ENCODE measurements at regions not wholly inside any gene's neighbourhood (a gene's known extent, or its start where the extent isn't known, plus 50 kb on each side); places are given as distances from the start of the nearest gene placed in this dataset.

- no peak for DNase-seq (ENCODE audit: low read depth in 2 of 2)
Observed at GRCh38 chr9:108609227-108609896, 246.4 kb downstream of the ACTL7B start.

GRCh38 chr9:108607607-108608006 lies 248.2 kb downstream of the ACTL7B start:
- no peak for DNase-seq (ENCODE audit: low read depth in 2 of 2)

- no peak for DNase-seq (ENCODE audit: low read depth in 2 of 2)
Observed at GRCh38 chr9:108606401-108606800, 249.4 kb downstream of the ACTL7B start.

- no peak for DNase-seq (ENCODE audit: low read depth in 2 of 2)
Observed at GRCh38 chr9:108603141-108603540, 252.6 kb downstream of the ACTL7B start.

GRCh38 chr9:108600896-108601295 lies 254.9 kb downstream of the ACTL7B start:
- no peak for DNase-seq (ENCODE audit: low read depth in 2 of 2)

- no peak for DNase-seq (ENCODE audit: low read depth in 2 of 2)
Observed at GRCh38 chr9:108599571-108599970, 256.2 kb downstream of the ACTL7B start.

- DNase-seq (ENCODE audit: low read depth in 2 of 2) = no peak
Observed at GRCh38 chr9:108591121-108591520, 264.7 kb downstream of the ACTL7B start.

GRCh38 chr9:108588246-108588645 lies 267.5 kb downstream of the ACTL7B start:
- no peak for DNase-seq (ENCODE audit: low read depth in 2 of 2)

- DNase-seq (ENCODE audit: low read depth in 2 of 2) = no peak
Observed at GRCh38 chr9:108586471-108587139, 269.2 kb downstream of the ACTL7B start.

GRCh38 chr9:108584860-108585259 lies 270.9 kb downstream of the ACTL7B start:
- no peak for DNase-seq (ENCODE audit: low read depth in 2 of 2)

- DNase-seq (ENCODE audit: low read depth in 2 of 2) = no peak
Observed at GRCh38 chr9:108582726-108583125, 273.1 kb downstream of the ACTL7B start.

GRCh38 chr9:108579757-108580439 lies 275.9 kb downstream of the ACTL7B start:
- no peak for DNase-seq (ENCODE audit: low read depth in 2 of 2)

- DNase-seq (ENCODE audit: low read depth in 2 of 2) = no peak
Observed at GRCh38 chr9:108575276-108575675, 280.5 kb downstream of the ACTL7B start.

- DNase-seq (ENCODE audit: low read depth in 2 of 2) = no peak
Observed at GRCh38 chr9:108569624-108570023, 286.2 kb downstream of the ACTL7B start.

- DNase-seq (ENCODE audit: low read depth in 2 of 2) = no peak
Observed at GRCh38 chr9:108568093-108568492, 287.7 kb downstream of the ACTL7B start.

GRCh38 chr9:108567571-108567970 lies 288.2 kb downstream of the ACTL7B start:
- no peak for DNase-seq (ENCODE audit: low read depth in 2 of 2)

- no peak for DNase-seq (ENCODE audit: low read depth in 2 of 2)
Observed at GRCh38 chr9:108565651-108566378, 290.0 kb downstream of the ACTL7B start.

GRCh38 chr9:108562176-108562575 lies 293.6 kb downstream of the ACTL7B start:
- no peak for DNase-seq (ENCODE audit: low read depth in 2 of 2)

- DNase-seq (ENCODE audit: low read depth in 2 of 2) = no peak
Observed at GRCh38 chr9:108559432-108559831, 296.4 kb downstream of the ACTL7B start.

GRCh38 chr9:108554831-108555230 lies 301.0 kb downstream of the ACTL7B start:
- no peak for DNase-seq (ENCODE audit: low read depth in 2 of 2)

GRCh38 chr9:108553111-108553635 lies 302.6 kb downstream of the ACTL7B start:
- no peak for DNase-seq (ENCODE audit: low read depth in 2 of 2)

GRCh38 chr9:108552459-108553040 lies 303.2 kb downstream of the ACTL7B start:
- DNase-seq (ENCODE audit: low read depth in 2 of 2) = no peak
